ENCODE measurements at regions not wholly inside any gene's neighbourhood (a gene's known extent, or its start where the extent isn't known, plus 50 kb on each side); places are given as distances from the start of the nearest gene placed in this dataset.

DNA sequence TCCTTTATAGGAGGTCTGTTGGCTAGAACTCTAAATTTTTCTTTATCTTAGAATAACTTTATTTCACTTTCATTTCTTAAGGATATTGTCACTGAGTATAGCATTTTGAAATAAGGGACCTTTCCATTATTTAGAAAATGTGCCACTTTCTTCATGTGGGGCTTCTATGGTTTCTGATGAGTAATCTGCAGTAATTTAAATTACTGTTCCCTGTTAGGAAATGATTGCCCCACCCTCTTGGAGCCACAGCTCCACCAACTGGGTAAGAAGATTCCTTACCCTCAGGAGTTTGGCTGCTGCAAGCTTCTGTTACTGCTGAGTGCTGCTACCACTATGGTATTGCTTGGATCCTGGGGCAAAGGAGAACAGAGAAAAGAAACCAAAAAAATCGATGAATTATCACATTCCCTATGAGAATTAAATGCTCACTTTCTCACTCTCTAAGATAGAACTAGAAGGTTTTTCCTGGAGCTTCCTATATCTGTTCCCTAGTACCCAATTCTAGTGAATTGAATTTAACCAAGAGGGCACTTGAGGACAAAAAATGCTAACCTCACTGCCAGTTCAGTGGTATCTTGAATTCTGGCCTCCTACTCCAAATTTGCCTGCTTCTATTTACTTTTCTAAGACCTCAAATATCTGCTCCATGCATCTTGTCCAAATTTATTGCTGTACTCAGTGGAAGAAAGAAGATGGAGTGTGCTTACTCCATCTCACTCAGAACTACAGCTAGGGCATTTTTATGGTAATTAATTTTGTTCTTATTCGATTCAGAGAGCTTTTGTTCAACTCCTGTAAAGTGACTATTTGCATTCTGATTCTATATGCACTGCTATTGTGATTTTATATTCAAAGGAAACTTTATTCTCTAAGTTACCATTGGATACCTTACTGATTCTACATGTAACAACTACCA, 2111.3 kb downstream of the MAT2B start:
- Histone ChIP-seq H3K27me3 (no peaks in the 10 kb centered on the region), H3K9me3 (no peaks in the 10 kb centered on the region), H3K4me1 (no peaks in the 10 kb centered on the region), H3K27ac (no peak overlapping the region), H3K4me3 (no peak overlapping the region), H3K36me3 (replicated peaks in 1 of 2; ENCODE audit: insufficient read depth in 1 of 2, low read depth in 2 of 2) (no peaks in the 10 kb centered on the region)
- WGBS, 2 donors: 27 to 29% methylated on average over 2 of the region's 2 CpGs
- DNase-seq: no peak
- no peak for ATAC-seq
- intact Hi-C loops (cut with DNase I): no loop called here
- TF ChIP-seq, protein P1, sequence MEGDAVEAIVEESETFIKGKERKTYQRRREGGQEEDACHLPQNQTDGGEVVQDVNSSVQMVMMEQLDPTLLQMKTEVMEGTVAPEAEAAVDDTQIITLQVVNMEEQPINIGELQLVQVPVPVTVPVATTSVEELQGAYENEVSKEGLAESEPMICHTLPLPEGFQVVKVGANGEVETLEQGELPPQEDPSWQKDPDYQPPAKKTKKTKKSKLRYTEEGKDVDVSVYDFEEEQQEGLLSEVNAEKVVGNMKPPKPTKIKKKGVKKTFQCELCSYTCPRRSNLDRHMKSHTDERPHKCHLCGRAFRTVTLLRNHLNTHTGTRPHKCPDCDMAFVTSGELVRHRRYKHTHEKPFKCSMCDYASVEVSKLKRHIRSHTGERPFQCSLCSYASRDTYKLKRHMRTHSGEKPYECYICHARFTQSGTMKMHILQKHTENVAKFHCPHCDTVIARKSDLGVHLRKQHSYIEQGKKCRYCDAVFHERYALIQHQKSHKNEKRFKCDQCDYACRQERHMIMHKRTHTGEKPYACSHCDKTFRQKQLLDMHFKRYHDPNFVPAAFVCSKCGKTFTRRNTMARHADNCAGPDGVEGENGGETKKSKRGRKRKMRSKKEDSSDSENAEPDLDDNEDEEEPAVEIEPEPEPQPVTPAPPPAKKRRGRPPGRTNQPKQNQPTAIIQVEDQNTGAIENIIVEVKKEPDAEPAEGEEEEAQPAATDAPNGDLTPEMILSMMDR (IDR thresholded peaks at IDR 0.05): no peak
- TF ChIP-seq POLR2A (IDR thresholded peaks at IDR 0.05): no peak

DNA sequence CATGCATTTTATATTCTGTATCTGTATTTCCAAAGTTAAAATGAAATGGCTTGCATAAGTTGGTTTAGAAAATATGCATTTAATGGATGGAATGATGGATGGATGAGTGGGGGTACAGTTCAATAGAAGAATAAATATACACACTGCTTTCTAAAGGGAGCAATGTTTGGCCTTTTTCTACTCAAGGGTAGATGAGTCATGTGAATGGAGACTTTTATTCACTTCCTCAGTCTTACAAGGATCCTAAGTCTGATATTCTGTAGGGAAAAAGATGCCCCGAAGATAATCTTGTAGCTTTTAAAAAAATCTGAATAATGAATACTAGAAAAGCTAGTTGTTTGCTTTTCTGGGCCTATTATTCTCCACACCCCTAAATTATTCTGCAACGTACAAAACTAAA, 2112.1 kb downstream of the MAT2B start:
- H3K4me1 ChIP-seq: no peaks in the 10 kb centered on the region
- 50 to 57% methylated on average over 2 of the region's 2 CpGs for whole genome bisulfite sequencing, 2 donors
- intact Hi-C loops (cut with DNase I): no loop called here
- no peaks in the 10 kb centered on the region for H3K27me3 ChIP-seq
- H3K27ac ChIP-seq: no peak overlapping the region
- ATAC-seq (no peak), DNase-seq (no peak)
- H3K4me3 ChIP-seq: no peak overlapping the region
- no peaks in the 10 kb centered on the region for H3K36me3 ChIP-seq (replicated peaks in 1 of 2; ENCODE audit: insufficient read depth in 1 of 2, low read depth in 2 of 2)
- H3K9me3 ChIP-seq: no peaks in the 10 kb centered on the region
- TF ChIP-seq POLR2A (IDR thresholded peaks at IDR 0.05): no peak
- TF ChIP-seq, protein P1 (IDR thresholded peaks at IDR 0.05): no peak

DNA sequence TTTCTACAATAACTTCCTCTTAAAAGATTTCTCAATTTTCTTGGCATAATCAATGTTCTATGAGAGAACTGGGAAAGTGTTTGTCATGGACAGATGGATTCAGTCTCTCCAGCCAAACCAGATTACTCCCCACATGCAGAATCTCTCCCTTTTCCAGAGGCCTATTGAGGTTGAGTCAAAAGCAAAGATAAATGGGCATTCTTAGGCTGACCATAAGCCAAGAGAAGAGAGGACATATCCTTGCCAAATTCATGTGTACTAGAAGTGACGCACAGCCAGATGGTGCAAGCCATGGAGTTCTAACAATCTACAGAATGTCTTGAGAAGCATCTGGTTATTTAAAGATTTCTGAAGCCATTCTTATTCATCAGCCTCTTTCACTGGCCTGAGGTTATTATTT, 2115.0 kb downstream of the MAT2B start:
- WGBS, 2 donors: 90 to 92% methylated on average over 1 of the region's 1 CpG
- Histone ChIP-seq H3K36me3 (replicated peaks in 1 of 2; ENCODE audit: insufficient read depth in 1 of 2, low read depth in 2 of 2) (no peaks in the 10 kb centered on the region), H3K4me3 (no peak overlapping the region), H3K27me3 (no peaks in the 10 kb centered on the region), H3K9me3 (no peaks in the 10 kb centered on the region), H3K27ac (no peak overlapping the region), H3K4me1 (no peaks in the 10 kb centered on the region)
- TF ChIP-seq, protein P1 (IDR thresholded peaks at IDR 0.05): no peak
- no peak for TF ChIP-seq POLR2A (IDR thresholded peaks at IDR 0.05)
- DNase-seq (peak in 3 of 4 donors; percentile 15 to 34 (median 21)), ATAC-seq (peak; percentile 42)
- intact Hi-C loops (cut with DNase I): no loop called here

DNA sequence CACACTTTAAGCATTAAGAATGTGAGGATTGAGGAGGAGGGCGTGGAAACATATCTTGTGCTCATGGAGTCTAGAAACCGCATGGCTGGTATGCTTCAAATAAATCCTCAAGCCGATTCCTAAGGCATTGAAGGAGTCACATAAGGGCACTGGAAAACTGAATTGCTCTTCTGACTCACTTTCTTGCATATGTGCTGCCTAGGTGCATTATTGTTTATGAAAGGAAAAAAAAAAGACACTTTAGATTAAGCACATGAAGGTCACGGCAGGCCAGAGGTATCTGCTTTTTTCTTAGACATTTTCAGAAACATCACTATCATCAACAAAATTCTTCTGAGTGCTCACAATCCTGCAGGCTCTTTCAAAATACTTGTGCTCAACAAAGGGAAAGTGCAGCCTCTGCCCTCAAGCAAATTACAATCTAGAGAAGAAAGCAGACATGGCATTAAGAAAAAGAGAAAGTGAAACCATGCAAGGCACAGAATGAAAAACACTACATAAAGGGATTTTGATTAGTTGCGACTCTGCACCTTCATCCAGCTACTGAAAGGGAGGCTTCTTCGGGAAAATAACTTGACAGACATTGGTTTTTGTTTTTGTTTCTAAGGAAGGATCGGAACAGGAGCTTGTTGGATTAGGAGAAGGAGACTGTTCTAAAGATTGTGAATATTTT, 2117.6 kb downstream of the MAT2B start:
- Histone ChIP-seq H3K27ac (no peak overlapping the region), H3K36me3 (replicated peaks in 1 of 2; ENCODE audit: insufficient read depth in 1 of 2, low read depth in 2 of 2) (no peaks in the 10 kb centered on the region), H3K27me3 (no peaks in the 10 kb centered on the region), H3K4me1 (no peaks in the 10 kb centered on the region), H3K4me3 (no peak overlapping the region), H3K9me3 (no peaks in the 10 kb centered on the region)
- no peak for TF ChIP-seq POLR2A (IDR thresholded peaks at IDR 0.05)
- TF ChIP-seq, protein P1 (IDR thresholded peaks at IDR 0.05): no peak
- intact Hi-C loops (cut with DNase I): no loop called here
- WGBS, 2 donors: 80 to 82% methylated on average over 7 of the region's 7 CpGs
- DNase-seq (no peak), ATAC-seq (no peak)
